ENCODE measurements at regions not wholly inside any gene's neighbourhood (a gene's known extent, or its start where the extent isn't known, plus 50 kb on each side); places are given as distances from the start of the nearest gene placed in this dataset.

DNA sequence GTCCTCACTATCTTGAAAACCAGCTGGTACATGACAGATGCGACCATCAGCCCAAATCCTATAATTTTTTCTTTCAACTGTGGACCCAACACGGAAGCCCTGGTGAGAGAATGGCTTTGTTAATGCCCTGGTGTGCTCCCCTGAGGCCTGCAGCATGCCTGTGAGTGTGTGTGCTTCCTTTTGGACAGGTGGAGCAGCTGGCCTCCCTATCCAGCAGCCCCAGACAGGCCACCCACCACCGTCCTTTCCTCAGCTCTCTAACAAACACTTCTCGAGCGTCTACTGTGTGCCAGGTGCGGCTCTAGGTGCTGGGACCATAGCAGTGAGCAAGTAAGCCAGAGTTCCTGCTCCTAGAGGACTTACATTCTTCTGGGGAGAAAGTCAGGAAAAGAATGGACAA is 78.9 kb upstream of the GZMB start:
- TF ChIP-seq, protein P1, sequence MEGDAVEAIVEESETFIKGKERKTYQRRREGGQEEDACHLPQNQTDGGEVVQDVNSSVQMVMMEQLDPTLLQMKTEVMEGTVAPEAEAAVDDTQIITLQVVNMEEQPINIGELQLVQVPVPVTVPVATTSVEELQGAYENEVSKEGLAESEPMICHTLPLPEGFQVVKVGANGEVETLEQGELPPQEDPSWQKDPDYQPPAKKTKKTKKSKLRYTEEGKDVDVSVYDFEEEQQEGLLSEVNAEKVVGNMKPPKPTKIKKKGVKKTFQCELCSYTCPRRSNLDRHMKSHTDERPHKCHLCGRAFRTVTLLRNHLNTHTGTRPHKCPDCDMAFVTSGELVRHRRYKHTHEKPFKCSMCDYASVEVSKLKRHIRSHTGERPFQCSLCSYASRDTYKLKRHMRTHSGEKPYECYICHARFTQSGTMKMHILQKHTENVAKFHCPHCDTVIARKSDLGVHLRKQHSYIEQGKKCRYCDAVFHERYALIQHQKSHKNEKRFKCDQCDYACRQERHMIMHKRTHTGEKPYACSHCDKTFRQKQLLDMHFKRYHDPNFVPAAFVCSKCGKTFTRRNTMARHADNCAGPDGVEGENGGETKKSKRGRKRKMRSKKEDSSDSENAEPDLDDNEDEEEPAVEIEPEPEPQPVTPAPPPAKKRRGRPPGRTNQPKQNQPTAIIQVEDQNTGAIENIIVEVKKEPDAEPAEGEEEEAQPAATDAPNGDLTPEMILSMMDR (conservative IDR thresholded peaks at IDR 0.05; ENCODE audit: low read depth, low read length), result no peak
- TF ChIP-seq POLR2A (IDR thresholded peaks at IDR 0.05; ENCODE audit: low read depth, low read length), result no peak
- no peak for TF ChIP-seq RCOR1 (IDR thresholded peaks at IDR 0.05; ENCODE audit: insufficient replicate concordance, low read length)

All from IMR-90 (cell line).